ENCODE measurements at regions not wholly inside any gene's neighbourhood (a gene's known extent, or its start where the extent isn't known, plus 50 kb on each side); places are given as distances from the start of the nearest gene placed in this dataset.

GRCh38 chr7:18102576-18102975 lies 74.9 kb upstream of the PRPS1L1 start:
- H3K4me3 Mint-ChIP-seq, result no peak overlapping the region
- no peaks in the 10 kb centered on the region for H3K36me3 Mint-ChIP-seq
- Histone ChIP-seq H3K4me1 (ENCODE audit: control insufficient read depth in 1 of 2, extremely low read depth in 1 of 2, insufficient read depth in 2 of 2, low read length in 2 of 2) (no peaks in the 10 kb centered on the region), H3K27me3 (replicated peaks in 1 of 2; ENCODE audit: control insufficient read depth in 2 of 2, extremely low read depth in 1 of 2, insufficient read depth in 2 of 2, low read length in 1 of 2) (no peaks in the 10 kb centered on the region), H3K36me3 (ENCODE audit: control insufficient read depth in 2 of 2, extremely low read depth in 1 of 2, insufficient read depth in 1 of 2, low read length in 1 of 2) (no peaks in the 10 kb centered on the region), H3K27ac (ENCODE audit: low read length) (no peak overlapping the region), H3K4me3 (ENCODE audit: control insufficient read depth in 1 of 2, extremely low read depth in 1 of 2, low read length in 1 of 2) (no peak overlapping the region), H3K9me3 (no peaks in the 10 kb centered on the region)
- H3K4me1 Mint-ChIP-seq, result no peaks in the 10 kb centered on the region
- peaks cover 0 to 2% of the 10 kb centered on the region in 2 donors for H3K27me3 Mint-ChIP-seq
- 78% methylated on average over 1 of the region's 2 CpGs for WGBS (ENCODE audit: insufficient coverage)
- ChIA-PET POLR2A (no interaction called here), CTCF (no interaction called here)
- no peak overlapping the region for H3K27ac Mint-ChIP-seq
- H3K9me3 Mint-ChIP-seq, result peaks cover 0 to 15% (median 4%) of the 10 kb centered on the region in 3 donors
- ATAC-seq (replicated peaks in 1 of 4), result no peak
- no peak for DNase-seq

DNA sequence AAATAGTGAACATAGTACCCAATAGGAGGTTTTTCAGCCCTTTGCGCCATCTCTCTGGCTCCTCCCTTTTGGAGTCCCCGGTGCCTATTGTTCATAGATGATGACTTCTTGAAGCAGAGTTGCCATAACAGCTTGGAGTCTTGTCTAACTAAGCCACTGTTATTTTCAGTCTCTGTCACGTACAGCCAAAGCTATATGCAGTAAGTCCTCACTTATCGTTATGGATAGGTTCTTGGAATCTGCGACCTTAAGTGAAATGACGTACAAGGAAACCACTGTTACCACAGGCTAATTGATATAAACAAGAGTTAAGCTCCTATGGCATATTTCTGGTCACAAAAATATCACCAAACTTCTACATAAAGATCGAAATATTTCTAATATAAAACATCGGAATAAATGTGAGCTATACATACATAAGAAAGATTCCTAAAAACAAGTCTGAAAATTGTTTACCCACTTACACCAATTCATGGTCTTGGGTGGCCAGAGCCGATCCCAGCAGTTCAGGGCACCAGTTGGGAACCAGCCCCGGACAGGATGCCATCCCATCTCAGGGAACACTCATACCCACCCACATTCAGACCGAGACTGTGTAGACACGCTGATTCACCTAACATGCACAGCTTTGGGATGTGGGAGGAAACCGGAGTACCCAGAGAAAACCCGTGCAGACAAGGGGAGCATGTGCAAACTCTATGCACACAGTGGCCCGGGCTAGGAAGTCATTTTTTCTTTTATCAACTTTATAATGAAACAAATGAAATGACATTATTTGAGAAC lies 76.0 kb upstream of the PRPS1L1 start:
- POLR2A ChIA-PET, result no interaction called here
- H3K27me3 ChIP-seq (replicated peaks in 1 of 2; ENCODE audit: control insufficient read depth in 2 of 2, extremely low read depth in 1 of 2, insufficient read depth in 2 of 2, low read length in 1 of 2), result no peaks in the 10 kb centered on the region
- no peak overlapping the region for H3K4me3 Mint-ChIP-seq
- CTCF ChIA-PET, result no interaction called here
- H3K27ac ChIP-seq (ENCODE audit: low read length), result no peak overlapping the region
- H3K27ac Mint-ChIP-seq, result no peak overlapping the region
- H3K36me3 Mint-ChIP-seq, result no peaks in the 10 kb centered on the region
- no peak for DNase-seq
- no peak overlapping the region for H3K4me3 ChIP-seq (ENCODE audit: control insufficient read depth in 1 of 2, extremely low read depth in 1 of 2, low read length in 1 of 2)
- ATAC-seq (replicated peaks in 1 of 4), result no peak
- H3K36me3 ChIP-seq (ENCODE audit: control insufficient read depth in 2 of 2, extremely low read depth in 1 of 2, insufficient read depth in 1 of 2, low read length in 1 of 2), result no peaks in the 10 kb centered on the region
- WGBS (ENCODE audit: insufficient coverage), result 94% methylated on average over 5 of the region's 15 CpGs
- peaks cover 0 to 15% (median 4%) of the 10 kb centered on the region in 3 donors for H3K9me3 Mint-ChIP-seq
- H3K4me1 ChIP-seq (ENCODE audit: control insufficient read depth in 1 of 2, extremely low read depth in 1 of 2, insufficient read depth in 2 of 2, low read length in 2 of 2), result no peaks in the 10 kb centered on the region
- no peaks in the 10 kb centered on the region for H3K9me3 ChIP-seq
- peaks cover 0 to 2% of the 10 kb centered on the region in 2 donors for H3K27me3 Mint-ChIP-seq
- no peaks in the 10 kb centered on the region for H3K4me1 Mint-ChIP-seq

DNA sequence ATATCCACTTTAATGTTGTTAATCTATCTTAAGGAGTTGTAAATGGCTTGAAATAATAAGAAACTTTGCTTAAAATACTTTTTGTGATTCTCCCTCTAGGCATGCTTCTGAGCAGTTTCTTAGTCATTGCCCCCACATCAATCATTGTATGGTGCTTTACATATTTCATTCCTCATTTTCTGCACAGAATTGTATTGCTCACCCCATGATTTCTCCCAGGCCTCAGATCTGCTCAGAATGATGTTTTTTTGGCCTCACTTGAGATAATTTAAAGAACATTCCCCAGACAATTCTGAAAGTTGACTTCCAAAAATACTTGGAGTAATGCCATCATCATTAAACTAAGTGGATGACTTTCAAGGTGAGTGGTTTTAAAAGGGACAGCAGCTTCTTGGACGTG lies 82.1 kb upstream of the PRPS1L1 start:
- Histone ChIP-seq H3K4me3 (ENCODE audit: control insufficient read depth in 1 of 2, extremely low read depth in 1 of 2, low read length in 1 of 2) (no peak overlapping the region), H3K27ac (ENCODE audit: low read length) (no peak overlapping the region), H3K4me1 (ENCODE audit: control insufficient read depth in 1 of 2, extremely low read depth in 1 of 2, insufficient read depth in 2 of 2, low read length in 2 of 2) (no peaks in the 10 kb centered on the region), H3K9me3 (no peaks in the 10 kb centered on the region), H3K36me3 (ENCODE audit: control insufficient read depth in 2 of 2, extremely low read depth in 1 of 2, insufficient read depth in 1 of 2, low read length in 1 of 2) (no peaks in the 10 kb centered on the region), H3K27me3 (replicated peaks in 1 of 2; ENCODE audit: control insufficient read depth in 2 of 2, extremely low read depth in 1 of 2, insufficient read depth in 2 of 2, low read length in 1 of 2) (no peaks in the 10 kb centered on the region)
- ATAC-seq (replicated peaks in 1 of 4) (no peak), DNase-seq (no peak)
- ChIA-PET POLR2A (interaction anchor here in 1 of 2 donors (0.6 kb wide), 1 partner anchor 21 kb away, joined by 3 read pairs; no protein-coding TSS in a partner anchor), CTCF (interaction anchor here in 1 of 2 donors (0.6 kb wide), 1 partner anchor 87 kb away, joined by 9 read pairs; no protein-coding TSS in a partner anchor)
- no peak overlapping the region for H3K27ac Mint-ChIP-seq
- H3K4me3 Mint-ChIP-seq, result no peak overlapping the region
- no peaks in the 10 kb centered on the region for H3K36me3 Mint-ChIP-seq
- H3K4me1 Mint-ChIP-seq, result no peaks in the 10 kb centered on the region
- no peaks in the 10 kb centered on the region for H3K9me3 Mint-ChIP-seq
- WGBS (ENCODE audit: insufficient coverage), result 40% methylated on average over 1 of the region's 1 CpG
- H3K27me3 Mint-ChIP-seq, result peaks cover 7 to 10% of the 10 kb centered on the region in 2 donors

DNA sequence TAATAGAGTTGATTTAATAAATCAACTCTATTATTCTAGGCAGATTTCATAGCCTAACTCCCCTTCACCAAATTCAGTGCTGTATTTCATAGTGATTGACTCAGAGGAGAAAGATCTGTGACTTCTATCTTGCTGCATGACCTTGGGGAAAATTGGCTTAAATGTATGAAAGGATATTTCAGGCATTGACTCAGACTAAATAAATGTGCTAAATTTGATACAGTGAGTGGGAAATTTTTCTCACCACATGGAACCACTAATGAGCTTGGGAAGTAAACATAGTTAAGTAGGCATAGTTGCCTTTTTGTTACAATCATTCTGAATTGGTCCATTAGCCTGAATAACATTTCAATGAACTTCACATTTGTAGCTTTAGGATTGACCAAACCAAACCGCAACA lies 89.0 kb upstream of the PRPS1L1 start:
- Histone ChIP-seq H3K4me3 (ENCODE audit: control insufficient read depth in 1 of 2, extremely low read depth in 1 of 2, low read length in 1 of 2) (no peak overlapping the region), H3K36me3 (ENCODE audit: control insufficient read depth in 2 of 2, extremely low read depth in 1 of 2, insufficient read depth in 1 of 2, low read length in 1 of 2) (no peaks in the 10 kb centered on the region), H3K9me3 (no peaks in the 10 kb centered on the region), H3K4me1 (ENCODE audit: control insufficient read depth in 1 of 2, extremely low read depth in 1 of 2, insufficient read depth in 2 of 2, low read length in 2 of 2) (no peaks in the 10 kb centered on the region), H3K27me3 (replicated peaks in 1 of 2; ENCODE audit: control insufficient read depth in 2 of 2, extremely low read depth in 1 of 2, insufficient read depth in 2 of 2, low read length in 1 of 2) (no peaks in the 10 kb centered on the region), H3K27ac (ENCODE audit: low read length) (no peak overlapping the region)
- ATAC-seq (replicated peaks in 1 of 4) (no peak), DNase-seq (no peak)
- WGBS (ENCODE audit: insufficient coverage), result no CpG with 5 or more reads among the region's 1 CpG
- no peaks in the 10 kb centered on the region for H3K4me1 Mint-ChIP-seq
- peaks cover 0 to 3% of the 10 kb centered on the region in 2 donors for H3K27me3 Mint-ChIP-seq
- no peaks in the 10 kb centered on the region for H3K36me3 Mint-ChIP-seq
- H3K27ac Mint-ChIP-seq, result no peak overlapping the region
- CTCF ChIA-PET, result no interaction called here
- POLR2A ChIA-PET, result no interaction called here
- H3K4me3 Mint-ChIP-seq, result no peak overlapping the region
- H3K9me3 Mint-ChIP-seq, result no peaks in the 10 kb centered on the region

DNA sequence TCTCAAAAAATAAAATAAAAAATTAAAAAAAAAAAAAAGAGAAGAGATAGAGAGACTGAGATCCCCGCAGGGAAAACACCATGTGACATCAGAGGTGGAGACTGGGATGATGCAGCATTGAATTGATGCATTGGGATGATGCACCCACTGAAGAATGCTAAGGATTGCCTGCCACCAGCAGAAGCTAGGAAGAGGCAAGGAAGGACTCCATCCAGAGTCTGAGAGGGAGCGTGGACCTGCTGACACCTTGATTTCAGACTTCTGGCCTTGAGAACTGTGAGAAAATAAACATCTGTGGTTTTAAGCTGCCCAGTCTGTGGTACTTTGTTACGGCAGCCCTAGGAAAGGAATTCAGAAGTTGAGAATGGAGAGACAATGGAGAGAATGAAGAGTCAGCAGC lies 89.8 kb upstream of the PRPS1L1 start:
- no peaks in the 10 kb centered on the region for H3K4me1 Mint-ChIP-seq
- no peak overlapping the region for H3K27ac ChIP-seq (ENCODE audit: low read length)
- H3K36me3 Mint-ChIP-seq, result no peaks in the 10 kb centered on the region
- H3K9me3 ChIP-seq, result no peaks in the 10 kb centered on the region
- CTCF ChIA-PET, result no interaction called here
- ATAC-seq (replicated peaks in 1 of 4) (no peak), DNase-seq (no peak)
- POLR2A ChIA-PET, result no interaction called here
- no peaks in the 10 kb centered on the region for H3K36me3 ChIP-seq (ENCODE audit: control insufficient read depth in 2 of 2, extremely low read depth in 1 of 2, insufficient read depth in 1 of 2, low read length in 1 of 2)
- no peaks in the 10 kb centered on the region for H3K9me3 Mint-ChIP-seq
- 88% methylated on average over 2 of the region's 3 CpGs for WGBS (ENCODE audit: insufficient coverage)
- no peak overlapping the region for H3K4me3 Mint-ChIP-seq
- no peaks in the 10 kb centered on the region for H3K4me1 ChIP-seq (ENCODE audit: control insufficient read depth in 1 of 2, extremely low read depth in 1 of 2, insufficient read depth in 2 of 2, low read length in 2 of 2)
- H3K27me3 ChIP-seq (replicated peaks in 1 of 2; ENCODE audit: control insufficient read depth in 2 of 2, extremely low read depth in 1 of 2, insufficient read depth in 2 of 2, low read length in 1 of 2), result no peaks in the 10 kb centered on the region
- H3K4me3 ChIP-seq (ENCODE audit: control insufficient read depth in 1 of 2, extremely low read depth in 1 of 2, low read length in 1 of 2), result no peak overlapping the region
- H3K27me3 Mint-ChIP-seq, result peaks cover 0 to 3% of the 10 kb centered on the region in 2 donors
- H3K27ac Mint-ChIP-seq, result no peak overlapping the region

- ATAC-seq (replicated peaks in 1 of 4) (no peak), DNase-seq (no peak)
- no peaks in the 10 kb centered on the region for H3K27me3 ChIP-seq (replicated peaks in 1 of 2; ENCODE audit: control insufficient read depth in 2 of 2, extremely low read depth in 1 of 2, insufficient read depth in 2 of 2, low read length in 1 of 2)
- no peak overlapping the region for H3K4me3 ChIP-seq (ENCODE audit: control insufficient read depth in 1 of 2, extremely low read depth in 1 of 2, low read length in 1 of 2)
- Mint-ChIP-seq H3K9me3 (no peaks in the 10 kb centered on the region), H3K36me3 (no peaks in the 10 kb centered on the region), H3K4me3 (no peak overlapping the region), H3K27ac (no peak overlapping the region), H3K4me1 (no peaks in the 10 kb centered on the region), H3K27me3 (peaks cover 0 to 3% of the 10 kb centered on the region in 2 donors)
- no peak overlapping the region for H3K27ac ChIP-seq (ENCODE audit: low read length)
- POLR2A ChIA-PET, result no interaction called here
- H3K4me1 ChIP-seq (ENCODE audit: control insufficient read depth in 1 of 2, extremely low read depth in 1 of 2, insufficient read depth in 2 of 2, low read length in 2 of 2), result no peaks in the 10 kb centered on the region
- CTCF ChIA-PET, result no interaction called here
- no peaks in the 10 kb centered on the region for H3K36me3 ChIP-seq (ENCODE audit: control insufficient read depth in 2 of 2, extremely low read depth in 1 of 2, insufficient read depth in 1 of 2, low read length in 1 of 2)
- no peaks in the 10 kb centered on the region for H3K9me3 ChIP-seq
Measured at GRCh38 chr7:18119985-18120384, 92.3 kb upstream of the PRPS1L1 start.
